ENCODE measurements at regions not wholly inside any gene's neighbourhood (a gene's known extent, or its start where the extent isn't known, plus 50 kb on each side); places are given as distances from the start of the nearest gene placed in this dataset.

- no peak for DNase-seq (ENCODE audit: low spot score)
These were observed 119.3 kb upstream of the GJB6 start for GRCh38 chr13:20351281-20352022.

- peak; percentile 61 for DNase-seq (ENCODE audit: low spot score)
These were observed 118.7 kb upstream of the GJB6 start for GRCh38 chr13:20350819-20351218.

GRCh38 chr13:20350382-20350763 is 118.3 kb upstream of the GJB6 start:
- no peak for DNase-seq (ENCODE audit: low spot score)

GRCh38 chr13:20349564-20350381 is 117.7 kb upstream of the GJB6 start:
- DNase-seq (ENCODE audit: low spot score), result peak; percentile 49

- DNase-seq (ENCODE audit: low spot score), result no peak
These were observed 116.7 kb upstream of the GJB6 start for GRCh38 chr13:20348645-20349408.

GRCh38 chr13:20348018-20348417 is 115.9 kb upstream of the GJB6 start:
- DNase-seq (ENCODE audit: low spot score), result no peak

- DNase-seq (ENCODE audit: low spot score), result no peak
These were observed 112.8 kb upstream of the GJB6 start for GRCh38 chr13:20344836-20345490.

GRCh38 chr13:20342311-20342710 is 110.2 kb upstream of the GJB6 start:
- DNase-seq (ENCODE audit: low spot score), result no peak

GRCh38 chr13:20340759-20341171 is 108.6 kb upstream of the GJB6 start:
- DNase-seq (ENCODE audit: low spot score), result peak; percentile 60

GRCh38 chr13:20340136-20340758 is 108.1 kb upstream of the GJB6 start:
- no peak for DNase-seq (ENCODE audit: low spot score)

GRCh38 chr13:20337884-20338551 is 105.9 kb upstream of the GJB6 start:
- no peak for DNase-seq (ENCODE audit: low spot score)

GRCh38 chr13:20336761-20337160 is 104.6 kb upstream of the GJB6 start:
- no peak for DNase-seq (ENCODE audit: low spot score)

GRCh38 chr13:20334309-20334708 is 102.2 kb upstream of the GJB6 start:
- no peak for DNase-seq (ENCODE audit: low spot score)

- no peak for DNase-seq (ENCODE audit: low spot score)
These were observed 100.4 kb upstream of the GJB6 start for GRCh38 chr13:20332361-20333096.

- no peak for DNase-seq (ENCODE audit: low spot score)
These were observed 99.8 kb upstream of the GJB6 start for GRCh38 chr13:20331949-20332348.

- DNase-seq (ENCODE audit: low spot score), result no peak
These were observed 99.3 kb upstream of the GJB6 start for GRCh38 chr13:20331419-20331818.

GRCh38 chr13:20326809-20327208 is 94.7 kb upstream of the GJB6 start:
- no peak for DNase-seq (ENCODE audit: low spot score)

GRCh38 chr13:20326276-20326675 is 94.2 kb upstream of the GJB6 start:
- DNase-seq (ENCODE audit: low spot score), result no peak

- no peak for DNase-seq (ENCODE audit: low spot score)
These were observed 88.8 kb upstream of the GJB6 start for GRCh38 chr13:20320885-20321284.

- DNase-seq (ENCODE audit: low spot score), result no peak
These were observed 81.8 kb upstream of the GJB6 start for GRCh38 chr13:20313896-20314295.

Measured in ureter (tissue), 1 donor.